HG02588 (cell line): ENCODE measurements at regions not wholly inside any gene's neighbourhood (a gene's known extent, or its start where the extent isn't known, plus 50 kb on each side); places are given as distances from the start of the nearest gene placed in this dataset.
"Not testable (repeated sequence)": the region's sequence is repeated elsewhere in the genome, so short reads cannot be mapped to it uniquely, and the experiment has no call there.

Source experiments
- ATAC-seq: cut with Tn5 transposase; IDR thresholded peaks from one replicate; pipeline ENCODE4 v1.9.1; 2021; ENCODE audit warnings: mild to moderate bottlenecking, moderate library complexity; ENCODE audit not compliant: unreplicated experiment

DNA sequence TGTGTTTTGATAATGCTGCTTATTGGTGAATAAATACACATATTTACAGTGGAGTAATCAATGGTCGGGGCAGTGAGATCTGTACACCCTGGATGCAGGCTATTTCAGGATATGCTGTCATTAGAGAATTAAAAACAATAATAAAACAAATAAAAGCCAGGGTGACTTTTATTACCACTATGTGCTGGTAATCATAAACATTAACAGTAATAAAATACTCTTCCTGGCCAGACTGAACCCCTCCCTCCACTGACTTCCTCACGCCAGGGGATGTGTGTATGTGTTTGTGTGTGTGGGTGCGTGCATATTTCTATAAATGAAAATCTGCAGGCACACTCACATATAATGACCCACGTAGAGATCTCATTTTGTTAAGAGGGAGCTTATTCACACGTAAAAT is 98.0 kb upstream of the MAP9 start:
- no peak for ATAC-seq

DNA sequence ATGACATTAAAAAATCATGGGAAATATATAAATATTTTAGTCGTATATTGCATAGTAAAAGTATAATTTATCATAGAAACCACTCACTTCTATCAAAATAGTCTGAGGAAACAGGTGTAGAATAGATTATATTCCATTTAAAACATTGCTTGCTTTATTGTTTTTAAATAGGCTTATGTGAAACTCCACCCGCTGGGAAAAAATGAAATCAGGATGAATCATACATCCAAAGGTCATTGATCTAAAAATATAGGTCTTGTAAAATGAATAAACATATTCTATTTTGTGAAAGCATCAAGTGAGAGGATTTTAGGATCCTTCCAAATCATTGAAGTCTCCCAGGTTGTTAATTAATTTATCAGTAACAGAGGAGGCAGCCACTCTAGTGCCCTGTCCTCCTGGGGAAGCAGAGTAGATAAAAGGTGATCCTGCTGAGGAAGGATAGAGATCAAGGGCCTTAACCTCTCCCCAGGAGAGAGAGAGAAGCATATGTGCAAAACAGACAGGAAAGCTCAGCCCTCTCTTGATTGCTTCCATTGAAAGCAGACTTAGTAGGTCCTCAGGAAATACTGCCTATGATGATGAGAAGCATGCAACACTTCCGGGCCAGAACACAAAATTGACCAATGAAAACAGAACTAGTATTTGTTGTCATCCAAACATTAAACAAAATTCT is 96.8 kb upstream of the MAP9 start:
- ATAC-seq: no peak

DNA sequence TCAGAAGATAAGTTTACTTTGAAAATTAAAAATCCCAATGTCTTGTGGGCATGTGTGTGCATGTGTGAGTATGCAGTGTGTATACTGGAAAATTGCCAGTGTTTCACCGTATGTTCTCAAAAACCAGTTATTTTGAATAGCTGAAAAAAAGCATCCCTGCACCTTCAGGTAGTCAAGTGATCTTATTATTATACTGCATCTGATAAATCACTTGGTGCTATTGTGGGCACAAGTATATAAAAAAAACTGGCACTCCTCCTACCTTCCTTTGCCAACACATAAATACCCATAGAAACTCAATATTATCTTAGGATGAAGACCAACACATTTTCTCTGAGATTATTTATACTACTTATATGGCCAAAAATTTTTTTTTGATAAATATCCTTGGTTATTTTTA is 91.5 kb upstream of the MAP9 start:
- ATAC-seq: no peak

GRCh38 chr4:155450676-155451075 is 73.9 kb upstream of the MAP9 start:
- ATAC-seq: no peak

DNA sequence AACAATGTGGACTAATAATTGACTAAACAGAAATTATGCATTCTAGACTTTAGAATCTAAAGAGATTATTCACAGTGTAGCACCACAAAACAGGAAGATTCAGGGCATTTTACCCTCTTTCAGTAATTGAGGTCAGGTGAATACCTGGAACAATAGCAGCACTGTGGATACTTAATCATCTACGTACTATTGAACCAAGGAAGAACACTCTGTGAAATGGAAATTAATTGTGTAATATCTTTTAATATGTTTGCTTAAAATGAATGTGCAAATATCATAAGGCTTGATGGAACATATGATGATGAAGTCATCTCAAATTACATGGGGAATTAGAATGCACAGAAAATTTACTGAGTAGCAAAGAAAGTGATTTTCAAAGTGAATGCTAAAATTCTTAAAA is 68.5 kb upstream of the MAP9 start:
- no peak for ATAC-seq

GRCh38 chr4:155444721-155445120 is 68.0 kb upstream of the MAP9 start:
- no peak for ATAC-seq

DNA sequence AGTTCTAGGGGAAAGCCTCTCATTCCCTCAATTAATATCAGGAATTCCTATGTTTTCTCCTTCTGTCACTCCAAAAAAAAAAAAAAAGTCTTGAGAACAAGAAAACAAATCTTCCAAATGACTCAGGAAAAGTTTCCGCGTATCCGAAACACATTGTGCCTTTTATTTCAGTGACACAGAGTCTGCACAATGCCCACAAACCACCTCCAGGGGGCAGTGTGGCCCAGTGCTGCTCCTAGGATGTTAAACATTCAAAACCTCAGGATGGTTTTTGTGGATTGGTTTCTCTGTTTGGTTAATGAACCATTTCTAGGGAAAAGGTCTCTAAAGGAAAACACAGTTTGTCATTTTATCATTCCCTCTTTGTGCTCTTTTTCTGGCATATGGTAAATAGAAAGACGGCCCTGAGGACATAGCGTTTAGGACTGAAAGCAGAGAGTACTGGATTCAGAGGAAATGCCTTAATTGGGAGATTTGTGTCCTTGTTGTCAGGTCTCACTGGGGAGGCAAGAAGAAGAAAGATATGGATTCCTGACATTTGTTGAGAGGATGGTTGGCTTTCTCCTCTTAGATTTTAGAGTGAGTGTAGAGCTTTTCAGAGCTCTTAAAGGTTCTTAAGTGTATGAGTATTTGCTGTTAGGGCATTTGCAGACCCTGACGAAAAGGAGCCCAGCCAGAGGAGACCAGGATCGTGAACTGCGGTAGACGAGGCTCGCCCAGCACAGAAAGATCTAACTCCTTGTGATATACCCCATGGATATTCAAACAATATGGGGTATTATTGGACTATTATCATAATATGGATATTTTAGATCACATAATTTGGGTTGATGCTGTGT is 65.7 kb upstream of the MAP9 start:
- ATAC-seq: peak; percentile 62

DNA sequence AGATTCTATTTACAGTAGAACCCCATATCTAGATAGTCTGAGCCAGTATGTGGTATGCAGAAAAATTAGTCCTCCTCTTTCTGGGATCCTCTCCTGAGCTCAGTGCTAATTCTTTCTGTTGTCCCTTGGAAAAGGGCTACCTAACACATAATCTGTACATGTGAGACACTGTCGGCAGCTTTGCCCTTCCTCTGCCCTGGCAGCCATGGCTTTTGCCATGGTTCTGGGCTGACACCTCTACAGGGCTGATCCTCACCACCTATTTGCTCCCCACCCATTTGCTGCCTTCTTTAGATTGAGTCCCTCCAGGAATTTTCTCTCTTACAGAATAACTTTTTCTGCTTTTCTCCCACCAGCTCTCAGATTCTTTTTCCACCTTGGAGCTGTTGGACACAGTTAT is 64.7 kb upstream of the MAP9 start:
- ATAC-seq: no peak

GRCh38 chr4:155439760-155440159 is 63.0 kb upstream of the MAP9 start:
- ATAC-seq: not testable (repeated sequence)

GRCh38 chr4:155434904-155435303 is 58.1 kb upstream of the MAP9 start:
- no peak for ATAC-seq

- no peak for ATAC-seq
These were observed 57.6 kb upstream of the MAP9 start for GRCh38 chr4:155434366-155434765.

DNA sequence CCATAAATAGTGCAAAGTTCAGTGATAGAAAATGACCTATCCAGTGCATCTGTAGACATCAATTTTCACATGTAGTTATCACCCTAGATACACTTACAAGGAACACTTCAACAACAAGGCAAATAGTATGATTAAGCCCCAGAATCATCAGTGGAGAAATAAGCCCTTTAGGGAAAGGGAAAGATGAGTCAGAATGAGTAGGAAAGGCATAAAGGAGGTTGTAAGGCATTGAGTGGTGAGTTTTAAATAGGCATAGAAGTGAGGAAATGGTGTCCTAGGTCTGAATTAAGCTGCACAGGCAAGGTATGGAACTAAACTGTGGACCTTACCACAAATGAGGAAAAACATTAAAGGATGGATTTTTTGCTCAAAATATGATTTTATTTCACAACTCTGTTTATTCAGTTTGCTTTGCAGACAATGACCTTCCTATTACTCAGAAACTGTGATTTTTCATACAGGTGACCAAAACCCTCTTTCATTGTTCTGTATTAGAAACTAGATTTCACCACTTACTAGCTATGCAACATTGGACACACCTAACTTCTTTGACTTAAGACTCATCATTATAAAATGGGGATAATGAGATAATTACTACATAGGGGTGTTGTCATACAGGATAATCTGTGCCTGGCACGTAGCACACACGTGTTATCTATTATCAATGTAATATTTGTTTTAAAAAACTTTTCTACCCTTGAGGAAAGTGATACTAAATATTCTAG is 57.0 kb upstream of the MAP9 start:
- ATAC-seq: no peak

- ATAC-seq: no peak
These were observed 54.4 kb upstream of the MAP9 start for GRCh38 chr4:155430895-155431795.

GRCh38 chr4:155428128-155428527 is 51.4 kb upstream of the MAP9 start:
- ATAC-seq: no peak

GRCh38 chr4:155426953-155427352 is 50.2 kb upstream of the MAP9 start:
- no peak for ATAC-seq
